Thyroid gland (tissue), 4 donors: ENCODE measurements at regions not wholly inside any gene's neighbourhood (a gene's known extent, or its start where the extent isn't known, plus 50 kb on each side); places are given as distances from the start of the nearest gene placed in this dataset.
A peak's percentile ranks its signal among the peaks of the same experiment; 100 is the strongest.
"Not testable (repeated sequence)": the region's sequence is repeated elsewhere in the genome, so short reads cannot be mapped to it uniquely, and the experiment has no call there.

ENCODE experiments used
- DNase-seq, 2 donors: peaks; one replicate each; pipeline ENCODE4 v3.0.0-alpha.2; 2019
- H3K27ac ChIP-seq, 3 donors: fragments of 200-600 bp; sonication (generic); 1 replicate in 2 of 3; 2 replicates in 1 of 3; pipeline ENCODE4 v1.5.1; 2016 to 2019; ENCODE audit warnings: mild to moderate bottlenecking in 1 of 3, moderate library complexity in 1 of 3
- H3K27me3 ChIP-seq: fragments of 200-600 bp; sonication (generic); one replicate; pipeline ENCODE4 v1.5.1; 2019
- H3K36me3 ChIP-seq, 2 donors: fragments of 200-600 bp; sonication (generic); one replicate each; pipeline ENCODE4 v1.5.1; 2016 to 2019
- H3K4me1 ChIP-seq, 2 donors: fragments of 200-600 bp; sonication (generic); one replicate each; pipeline ENCODE4 v1.5.1; 2017 to 2019
- H3K4me3 ChIP-seq, 3 donors: fragments of 200-600 bp; sonication (generic); replicated peaks in 1 of 3; 1 replicate in 2 of 3; 2 replicates in 1 of 3; pipeline ENCODE4 v1.5.1; 2016; ENCODE audit warnings: mild to moderate bottlenecking in 1 of 3
- H3K9me3 ChIP-seq: fragments of 200-600 bp; sonication (generic); one replicate; pipeline ENCODE4 v1.5.1; 2017
- CTCF ChIP-seq, 6 experiments: fragments of 200-600 bp in 3 of 6; fragments of 450-650 bp in 3 of 6; sonication (generic) in 3 of 6; IDR thresholded peaks; one replicate each; pipeline ENCODE4 v1.5.1; 2016 to 2019; ENCODE audit warnings: antibody characterized with exemption in 6 of 6, mild to moderate bottlenecking in 2 of 6, inconsistent platforms in 1 of 6, moderate library complexity in 1 of 6
- POLR2A ChIP-seq, 2 donors: fragments of 450-650 bp; IDR thresholded peaks; one replicate each; pipeline ENCODE4 v1.6.1; 2017; ENCODE audit warnings: antibody characterized with exemption in 2 of 2, mild to moderate bottlenecking in 2 of 2, moderate library complexity in 1 of 2
- WGBS, 2 donors: methylation state at CpG; one replicate each; pipeline ENCODE4 v1.1.5; 2017; 5-methylcytosine and 5-hydroxymethylcytosine counted together
- intact Hi-C: fragments of 100-400 bp; cut with DNase I; formaldehyde crosslinking; loops from one replicate; pipeline ENCODE4 v1.15.1; 2023

- H3K36me3 ChIP-seq, H3K27me3 ChIP-seq, H3K27ac ChIP-seq, H3K4me1 ChIP-seq, DNase-seq, H3K4me3 ChIP-seq, intact Hi-C loops, H3K9me3 ChIP-seq: not testable (repeated sequence)
- WGBS, 2 donors, result 43 to 61% methylated on average over 4 of the region's 4 CpGs
Observed at GRCh38 chr4:190118519-190118918, 54.2 kb downstream of the DBET start.

GRCh38 chr4:190119474-190119873 lies 54.1 kb upstream of the DUX4 start:
- H3K27ac ChIP-seq, H3K4me1 ChIP-seq, DNase-seq, intact Hi-C loops, H3K36me3 ChIP-seq, H3K9me3 ChIP-seq, H3K27me3 ChIP-seq, H3K4me3 ChIP-seq: not testable (repeated sequence)
- WGBS, 2 donors, result 44 to 56% methylated on average over 3 of the region's 3 CpGs

GRCh38 chr4:190120111-190120514 lies 53.5 kb upstream of the DUX4 start:
- 59 to 68% methylated on average over 3 to 4 of the region's 15 CpGs for WGBS, 2 donors
- H3K36me3 ChIP-seq, H3K27me3 ChIP-seq, H3K4me3 ChIP-seq, DNase-seq, H3K4me1 ChIP-seq, intact Hi-C loops, H3K9me3 ChIP-seq, H3K27ac ChIP-seq: not testable (repeated sequence)

GRCh38 chr4:190120537-190121001 lies 53.0 kb upstream of the DUX4 start:
- WGBS, 2 donors, result 63% methylated on average over 4 of the region's 37 CpGs; no CpG with 5 or more reads in 1 of the 2 donors
- intact Hi-C loops, H3K9me3 ChIP-seq, H3K36me3 ChIP-seq, H3K4me1 ChIP-seq, H3K4me3 ChIP-seq, H3K27ac ChIP-seq, H3K27me3 ChIP-seq: not testable (repeated sequence)
- peak in 1 of 6 experiments; percentile 29 for TF ChIP-seq CTCF (IDR thresholded peaks at IDR 0.05)
- peak in 1 of 2 donors; percentile 14 for DNase-seq

- DNase-seq, H3K27me3 ChIP-seq, H3K9me3 ChIP-seq, H3K4me3 ChIP-seq, H3K4me1 ChIP-seq, H3K27ac ChIP-seq, intact Hi-C loops, H3K36me3 ChIP-seq: not testable (repeated sequence)
- WGBS, 2 donors, result 78 to 81% methylated on average over 82 to 110 of the region's 118 CpGs
Observed at GRCh38 chr4:190121076-190121671, 52.4 kb upstream of the DUX4 start.

- H3K36me3 ChIP-seq, result no peaks in the 10 kb centered on the region
- H3K4me1 ChIP-seq, result no peaks in the 10 kb centered on the region
- no peaks in the 10 kb centered on the region for H3K9me3 ChIP-seq
- no peaks in the 10 kb centered on the region for H3K27me3 ChIP-seq
- H3K4me3 ChIP-seq, result no peak overlapping the region
- WGBS, 2 donors, result 73 to 80% methylated on average over 69 of the region's 70 CpGs
- intact Hi-C loops, result no loop called here
- no peak for DNase-seq
- H3K27ac ChIP-seq, result no peak overlapping the region
- TF ChIP-seq POLR2A (IDR thresholded peaks at IDR 0.05) (no peak), CTCF (IDR thresholded peaks at IDR 0.05) (no peak)
Observed at GRCh38 chr4:190121759-190122158, 51.8 kb upstream of the DUX4 start.

- H3K27ac ChIP-seq, H3K27me3 ChIP-seq, intact Hi-C loops, H3K9me3 ChIP-seq, H3K4me3 ChIP-seq, H3K4me1 ChIP-seq, H3K36me3 ChIP-seq: not testable (repeated sequence)
- peak in 1 of 2 donors; percentile 20 for DNase-seq
- WGBS, 2 donors, result 69 to 78% methylated on average over 15 to 25 of the region's 29 CpGs
Observed at GRCh38 chr4:190122161-190123142, 51.1 kb upstream of the DUX4 start.
